DMS 273 treated with DMSO at 0.1 percent for 48 hours (cell line): ENCODE measurements at regions not wholly inside any gene's neighbourhood (a gene's known extent, or its start where the extent isn't known, plus 50 kb on each side); places are given as distances from the start of the nearest gene placed in this dataset.
"Not testable (repeated sequence)": the region's sequence is repeated elsewhere in the genome, so short reads cannot be mapped to it uniquely, and the experiment has no call there.

ENCODE experiments used
- DNase-seq: peaks from one replicate; lab custom pipeline; 2025; lab: John Stamatoyannopoulos, UW

DNA sequence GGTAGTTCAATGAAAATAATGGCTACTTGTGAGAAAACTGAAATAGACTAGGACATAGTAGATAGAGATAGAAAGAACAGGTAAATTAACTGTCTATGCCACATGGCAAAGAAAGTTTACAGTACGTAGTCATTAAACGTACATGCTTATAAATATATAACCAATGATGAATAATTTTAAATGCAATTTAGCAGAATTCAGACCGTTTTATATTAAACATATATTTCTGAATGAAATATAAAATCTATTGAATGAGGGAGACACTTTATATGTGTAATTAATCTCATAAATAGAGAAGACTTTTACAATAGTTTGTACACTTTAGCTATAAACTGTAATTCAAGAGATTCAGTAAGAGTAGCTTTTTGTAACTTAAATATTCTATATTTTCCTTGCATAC lies 124.4 kb upstream of the VPREB1 start:
- DNase-seq, result no peak

DNA sequence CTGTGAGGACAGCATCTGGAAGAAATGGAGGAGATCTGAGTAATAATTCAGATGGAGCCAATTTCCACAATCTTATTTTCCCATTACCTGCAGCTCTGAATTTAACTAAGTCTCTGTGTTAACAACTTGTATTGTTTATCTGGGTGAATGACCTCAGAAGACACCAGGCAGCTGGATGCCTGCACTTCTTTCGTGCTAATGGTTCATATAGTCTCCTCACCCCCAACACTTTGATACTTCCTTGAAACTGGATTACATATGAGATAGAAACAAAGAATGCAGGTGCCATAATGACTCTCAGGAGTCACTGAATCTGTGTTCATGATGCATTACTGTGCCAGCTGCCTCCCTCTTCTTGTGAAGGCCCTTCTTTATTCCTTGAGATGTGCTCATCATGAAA lies 125.6 kb upstream of the VPREB1 start:
- DNase-seq, result no peak

GRCh38 chr22:22117864-22118544 lies 126.6 kb upstream of the VPREB1 start:
- not testable (repeated sequence) for DNase-seq

DNA sequence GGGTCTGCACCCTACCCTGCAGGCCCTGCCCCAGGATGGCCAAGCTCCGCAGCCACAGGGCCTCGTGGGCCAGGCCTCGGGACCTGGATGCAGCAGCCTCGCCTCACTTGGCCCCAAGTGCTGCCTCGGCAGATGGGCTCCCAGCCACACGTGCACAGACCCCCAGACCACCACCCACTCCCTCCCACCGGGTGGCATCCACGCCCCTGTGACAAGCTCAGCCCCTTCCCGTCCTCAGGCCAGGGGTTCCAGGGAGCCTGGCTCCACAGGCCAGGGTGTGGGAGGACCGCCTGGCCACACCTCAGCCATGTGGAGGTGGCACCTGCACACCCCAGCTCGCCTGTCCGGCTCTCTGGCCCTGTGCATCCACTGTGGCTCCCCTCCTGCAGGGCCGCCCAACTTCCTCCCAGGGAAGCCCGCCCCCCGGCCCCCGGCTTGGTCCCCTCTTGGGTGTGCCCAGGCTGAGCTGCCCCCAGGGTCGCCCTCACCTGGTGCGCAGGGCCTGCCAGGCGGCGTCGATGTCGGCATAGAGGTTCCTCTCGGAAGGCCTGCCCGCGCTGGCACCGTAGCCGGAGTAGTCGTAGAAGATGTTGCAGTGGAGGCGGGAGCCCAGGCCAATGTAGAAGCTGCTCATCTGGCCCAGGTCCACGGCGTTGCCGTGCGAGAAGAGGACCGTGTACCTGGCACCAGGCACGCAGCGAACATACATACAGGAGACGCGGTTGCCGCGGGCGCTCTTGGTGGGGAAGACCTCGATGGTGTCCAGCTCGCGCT lies 127.4 kb upstream of the VPREB1 start:
- DNase-seq, result not testable (repeated sequence)

DNA sequence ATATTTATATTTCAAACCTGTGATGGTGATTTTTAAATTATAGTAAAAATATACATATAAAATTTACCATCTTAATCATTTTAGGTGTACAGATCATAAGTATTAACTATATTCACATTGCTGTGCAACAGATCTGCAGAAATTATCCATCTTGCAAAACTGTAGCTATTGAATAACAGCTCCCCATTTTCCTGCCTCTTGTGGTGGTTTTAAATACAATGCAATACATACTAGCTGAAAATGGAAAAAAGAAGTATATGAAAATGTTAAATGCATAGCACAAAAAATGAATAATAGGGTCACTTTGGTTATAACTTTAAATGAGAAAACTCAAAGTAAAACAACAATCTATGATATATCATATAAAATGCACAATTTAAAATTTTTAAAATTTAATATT lies 130.9 kb upstream of the VPREB1 start:
- no peak for DNase-seq

GRCh38 chr22:22112533-22113294 lies 130.1 kb upstream of the TOP3B start:
- DNase-seq, result no peak

DNA sequence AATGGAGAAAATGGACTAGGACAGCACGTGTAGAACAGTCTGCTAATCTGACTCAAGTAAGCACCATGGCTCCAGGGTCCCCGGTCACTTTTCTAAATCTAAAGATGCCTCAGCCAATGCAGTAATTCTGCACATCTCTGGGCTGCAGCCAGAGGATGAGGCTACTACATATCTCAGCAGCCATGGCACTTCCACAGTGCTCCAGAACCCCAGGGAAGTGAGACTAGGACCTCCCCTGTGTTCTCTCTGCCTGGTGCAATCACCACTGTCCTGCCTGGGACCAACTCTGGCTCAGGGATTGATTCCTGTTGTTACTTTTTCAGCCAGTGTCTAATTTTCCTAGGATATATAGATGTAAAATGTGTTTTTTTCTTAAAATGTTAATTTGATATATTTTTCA lies 129.4 kb upstream of the TOP3B start:
- no peak for DNase-seq

DNA sequence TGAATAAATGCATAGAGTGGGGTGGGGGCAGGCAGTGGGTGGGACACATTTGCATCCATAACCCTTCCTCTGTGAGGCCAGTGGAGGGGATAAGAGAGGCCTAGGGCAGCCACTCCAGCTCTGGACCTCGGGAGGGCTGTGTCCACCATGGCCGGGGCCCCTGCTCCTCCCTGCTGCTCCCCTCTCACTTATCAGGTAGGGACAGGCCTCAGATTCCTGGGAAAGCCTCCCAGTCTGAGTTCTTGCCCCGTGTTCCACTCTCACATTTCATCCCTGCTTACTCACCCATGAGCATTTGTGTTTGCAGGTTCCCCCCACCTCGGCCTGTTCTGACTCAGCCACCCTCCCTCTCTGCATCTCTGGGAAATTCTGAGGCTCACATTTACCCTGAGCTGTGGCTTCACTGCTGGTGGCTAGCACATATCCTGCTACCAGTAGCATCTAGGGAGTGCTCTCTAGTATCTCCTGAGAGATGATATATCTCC lies 128.7 kb upstream of the TOP3B start:
- no peak for DNase-seq

GRCh38 chr22:22110548-22111266 lies 128.1 kb upstream of the TOP3B start:
- no peak for DNase-seq

DNA sequence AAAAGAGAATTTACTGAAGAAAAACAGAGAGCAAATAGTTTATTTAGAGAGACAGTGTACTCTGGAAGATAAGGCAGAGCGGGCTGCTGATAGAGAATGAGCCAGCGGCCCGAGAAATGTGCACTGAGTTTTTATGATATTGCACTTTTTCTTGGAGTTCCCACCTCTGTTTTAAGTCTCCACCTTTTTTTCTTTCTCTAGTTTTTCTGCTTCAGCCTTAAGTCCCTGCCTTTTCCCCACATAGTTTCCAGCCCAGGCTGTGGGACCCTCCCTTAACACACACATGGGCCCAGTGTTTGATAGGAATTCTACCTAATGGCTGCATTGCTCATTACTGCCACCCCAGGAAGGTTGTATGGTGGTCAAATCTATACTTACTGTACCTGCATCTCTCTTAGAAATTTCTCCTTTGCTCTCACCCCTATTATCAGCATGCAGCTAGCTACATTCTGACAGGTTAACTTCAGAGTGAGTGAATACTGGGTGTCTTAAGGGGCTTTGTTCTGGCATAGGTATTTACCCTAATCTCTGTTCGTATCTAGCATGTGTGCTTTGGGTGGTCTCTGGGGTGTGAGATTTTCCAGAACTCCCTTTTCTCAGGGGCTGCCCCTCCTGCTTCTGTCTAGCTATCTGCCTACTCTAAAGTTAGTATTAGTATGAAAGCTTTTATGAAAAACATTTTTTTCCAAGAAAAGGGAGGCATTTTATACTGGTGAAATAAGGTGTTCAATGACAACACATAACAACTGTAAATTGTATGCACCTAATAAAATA lies 127.3 kb upstream of the TOP3B start:
- no peak for DNase-seq

DNA sequence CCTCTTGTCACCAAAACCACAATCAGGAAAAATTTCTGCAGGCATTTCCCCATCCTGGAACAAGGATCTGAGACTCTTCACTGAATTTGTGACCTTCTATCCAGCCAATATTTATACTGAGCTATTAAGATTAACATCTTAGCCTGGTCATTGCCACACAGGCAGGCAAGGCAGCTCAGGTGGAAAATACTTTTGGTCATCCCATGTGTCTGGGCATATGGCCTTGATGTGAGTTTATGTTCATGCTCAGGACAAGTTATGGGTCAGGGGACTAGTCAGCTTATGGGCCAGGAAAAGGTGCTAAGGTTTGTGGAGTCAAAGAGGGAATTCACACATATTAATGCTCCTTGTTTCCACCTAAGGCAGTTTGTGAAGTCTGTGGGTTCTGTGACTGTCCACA lies 124.3 kb upstream of the TOP3B start:
- DNase-seq, result no peak

DNA sequence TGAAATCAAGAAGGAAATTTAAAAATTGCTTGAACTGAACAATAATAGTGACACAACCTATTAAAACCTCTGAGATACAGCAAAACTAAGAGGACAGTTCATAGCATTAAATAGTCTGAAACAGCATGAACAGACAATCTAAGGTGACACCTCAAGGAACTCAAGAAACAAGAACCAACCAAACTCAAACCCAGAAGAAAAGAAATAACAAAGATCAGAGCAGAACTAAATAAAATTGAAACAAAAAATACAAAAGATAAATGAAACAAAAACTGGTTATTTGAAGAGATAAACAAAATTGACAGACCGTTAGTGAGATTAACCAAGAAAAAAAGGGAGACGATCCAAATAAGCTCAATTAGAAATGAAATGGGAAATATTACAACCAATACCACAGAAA lies 122.8 kb upstream of the TOP3B start:
- no peak for DNase-seq

DNA sequence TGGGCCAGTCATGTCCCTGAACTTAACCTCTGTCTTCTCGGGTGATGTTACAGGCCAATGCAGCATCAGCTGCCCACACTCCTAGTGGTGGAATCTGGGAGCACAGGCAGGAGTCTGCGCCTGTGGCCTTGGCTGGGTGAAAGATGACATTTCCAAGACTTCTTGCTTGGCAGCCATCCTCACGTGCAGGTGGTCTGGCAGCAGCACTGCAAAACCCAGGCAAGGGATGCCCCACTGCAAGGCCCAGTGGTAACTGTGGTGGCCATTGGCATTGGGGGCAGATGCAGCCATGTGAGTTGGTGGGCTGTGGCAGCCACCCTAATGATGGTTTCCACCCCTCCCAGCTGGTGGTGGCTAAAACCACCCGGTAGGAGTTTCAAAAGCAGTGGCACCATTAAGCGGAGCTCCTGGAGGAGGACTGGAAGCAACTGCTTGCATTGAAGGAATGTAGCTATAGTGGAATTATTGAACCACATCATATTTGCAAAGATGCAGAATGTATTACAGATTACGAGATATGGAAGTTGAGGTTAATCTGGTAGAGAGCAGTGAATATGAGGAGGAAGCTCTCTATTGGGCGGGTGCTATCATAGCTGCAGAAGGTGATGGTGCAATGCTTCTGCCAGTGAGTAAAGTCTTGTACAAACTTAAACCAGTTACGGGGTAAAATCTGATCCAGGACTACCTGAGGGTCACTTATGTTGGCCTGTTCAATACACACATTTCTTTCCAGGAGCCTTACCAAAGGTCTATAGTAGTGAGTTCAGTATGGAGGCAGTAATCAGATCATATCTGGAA lies 120.7 kb upstream of the TOP3B start:
- no peak for DNase-seq

DNA sequence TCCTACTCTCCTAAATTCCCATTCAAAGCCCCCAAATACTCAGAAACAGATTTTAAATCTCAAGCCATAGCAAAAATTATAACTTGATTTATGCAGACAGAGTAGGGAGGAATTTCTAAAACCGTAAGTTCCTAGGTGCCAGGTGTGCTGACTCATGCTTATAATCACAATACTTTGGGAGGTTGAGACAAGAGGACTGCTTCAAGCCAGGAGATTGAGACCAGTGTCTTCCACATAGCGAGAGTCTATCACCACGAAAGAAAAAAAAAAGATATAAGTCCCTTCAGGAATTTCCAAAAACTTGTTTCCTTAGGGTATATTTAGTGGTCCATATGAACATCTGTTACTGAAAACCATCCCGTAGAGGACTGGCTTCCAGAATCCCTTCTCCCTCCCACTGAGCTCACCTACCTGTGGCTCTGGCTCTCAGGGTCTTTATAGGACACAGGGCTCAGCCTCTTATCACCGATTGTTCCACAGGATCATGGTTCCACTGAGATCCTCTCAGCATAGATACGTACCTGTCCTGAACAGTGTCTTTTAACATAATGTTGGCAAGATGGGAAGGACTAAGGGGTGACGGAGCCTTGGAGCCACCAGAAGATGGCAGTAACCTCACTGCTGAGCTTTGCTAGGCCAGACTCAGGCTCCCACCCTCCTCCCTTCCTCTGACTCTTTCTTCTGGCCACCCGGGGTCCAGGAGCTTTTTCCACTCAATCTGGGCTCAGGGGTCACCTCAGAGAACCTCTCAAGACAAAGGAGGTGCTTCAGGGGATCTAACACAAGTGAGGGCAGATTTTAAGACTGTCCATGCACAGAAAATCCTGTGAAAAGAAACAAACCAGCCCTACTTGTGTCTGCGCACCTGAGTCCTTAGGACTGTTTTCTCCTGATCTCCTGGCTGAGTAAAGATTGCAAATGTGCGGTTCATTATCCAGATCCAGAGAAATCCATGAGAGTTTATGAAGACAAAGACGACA lies 117.5 kb upstream of the TOP3B start:
- no peak for DNase-seq

DNA sequence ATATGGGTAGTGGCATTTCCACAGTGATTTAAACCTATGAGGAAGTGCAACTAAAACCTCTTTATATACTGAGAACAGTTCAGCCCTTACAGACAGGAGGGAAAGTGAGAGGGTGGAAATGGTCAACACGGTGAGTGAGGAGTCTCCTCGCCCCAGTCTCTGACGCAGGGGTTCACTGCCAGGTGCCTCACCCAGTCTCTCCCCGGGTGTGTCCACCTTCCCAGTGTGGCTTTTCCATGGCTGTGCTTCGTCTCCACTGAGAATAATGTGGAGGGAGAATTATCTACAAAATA lies 116.6 kb upstream of the TOP3B start:
- DNase-seq, result no peak

DNA sequence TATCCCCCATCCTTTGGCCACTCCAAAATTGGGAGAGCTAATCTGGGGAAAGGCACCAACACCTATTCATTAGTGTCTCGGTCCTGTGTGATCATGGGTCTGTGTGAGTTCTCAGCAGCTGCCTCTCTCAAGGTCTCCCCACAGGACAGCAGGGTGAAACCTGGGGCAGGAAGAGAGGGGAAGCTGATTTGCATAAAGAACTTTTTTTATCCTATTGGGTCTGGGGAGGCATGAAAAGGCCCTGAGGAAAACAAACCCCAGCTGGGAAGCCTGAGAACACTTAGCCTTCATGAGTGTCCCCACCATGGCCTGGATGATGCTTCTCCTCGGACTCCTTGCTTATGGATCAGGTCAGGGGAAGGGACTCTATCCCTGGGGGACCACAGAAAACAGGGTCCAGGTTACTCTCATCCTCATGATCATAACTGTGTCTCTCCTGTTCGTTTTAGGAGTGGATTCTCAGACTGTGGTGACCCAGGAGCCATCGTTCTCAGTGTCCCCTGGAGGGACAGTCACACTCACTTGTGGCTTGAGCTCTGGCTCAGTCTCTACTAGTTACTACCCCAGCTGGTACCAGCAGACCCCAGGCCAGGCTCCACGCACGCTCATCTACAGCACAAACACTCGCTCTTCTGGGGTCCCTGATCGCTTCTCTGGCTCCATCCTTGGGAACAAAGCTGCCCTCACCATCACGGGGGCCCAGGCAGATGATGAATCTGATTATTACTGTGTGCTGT lies 116.0 kb upstream of the TOP3B start:
- DNase-seq, result no peak

- DNase-seq, result no peak
Measured at GRCh38 chr22:22097727-22098228, 115.2 kb upstream of the TOP3B start.

- no peak for DNase-seq
Measured at GRCh38 chr22:22094921-22095320, 112.3 kb upstream of the TOP3B start.

- no peak for DNase-seq
Measured at GRCh38 chr22:22094514-22094913, 111.9 kb upstream of the TOP3B start.
